Stimulated activated CD8-positive, alpha-beta memory T cell treated with anti-CD3 and anti-CD28 coated beads, Interleukin-2, amount 100 ng/mL, for 48 hours (primary cell): ENCODE measurements at regions not wholly inside any gene's neighbourhood (a gene's known extent, or its start where the extent isn't known, plus 50 kb on each side); places are given as distances from the start of the nearest gene placed in this dataset.
"Not testable (repeated sequence)": the region's sequence is repeated elsewhere in the genome, so short reads cannot be mapped to it uniquely, and the experiment has no call there.

Experiments used
- DNase-seq, 2 donors: peaks; one replicate each; pipeline ENCODE4 v3.0.0-alpha.2; 2020; ENCODE audit warnings: low read depth in 2 of 2

DNA sequence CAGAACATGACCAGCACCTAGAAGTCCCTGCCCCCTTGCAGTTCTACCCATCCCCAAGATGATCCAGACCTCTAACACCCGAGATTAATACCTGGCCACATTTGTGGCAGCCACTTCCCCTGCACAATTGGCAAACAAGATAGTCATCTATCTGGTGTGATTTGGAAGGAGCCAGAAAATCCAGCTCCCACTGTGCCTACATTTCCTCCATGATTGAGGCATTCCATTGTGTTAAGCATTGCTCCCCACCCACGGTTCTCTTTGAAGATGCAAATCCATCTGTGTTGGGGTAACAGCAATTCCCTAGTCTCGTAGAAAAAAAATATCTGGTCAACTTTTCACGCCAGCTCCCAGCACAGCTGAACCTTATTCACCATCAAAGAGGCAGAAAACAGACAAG, 405.0 kb downstream of the BCOR start:
- no peak for DNase-seq

DNA sequence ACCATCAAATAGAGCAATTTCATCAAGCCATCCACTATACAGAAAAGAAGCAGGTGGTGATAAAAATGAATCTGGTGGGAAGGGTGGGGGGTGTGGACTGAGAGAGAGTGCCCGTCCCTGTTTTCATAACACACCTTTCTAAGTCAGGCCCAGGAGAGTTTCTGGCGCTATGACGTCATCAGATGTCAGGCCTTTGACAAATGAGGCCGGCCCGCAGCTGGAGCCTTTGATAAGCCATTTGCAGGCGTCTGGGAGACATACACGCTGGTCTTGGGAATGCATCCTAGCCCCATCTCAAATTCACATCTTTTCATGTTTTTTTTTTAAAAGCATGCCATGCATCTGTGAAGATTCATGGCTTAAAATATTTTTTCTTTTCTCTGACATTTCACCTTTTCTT, 404.5 kb downstream of the BCOR start:
- DNase-seq, result no peak

GRCh38 chrX:39702636-39703035, 395.1 kb downstream of the BCOR start:
- DNase-seq, result not testable (repeated sequence)

DNA sequence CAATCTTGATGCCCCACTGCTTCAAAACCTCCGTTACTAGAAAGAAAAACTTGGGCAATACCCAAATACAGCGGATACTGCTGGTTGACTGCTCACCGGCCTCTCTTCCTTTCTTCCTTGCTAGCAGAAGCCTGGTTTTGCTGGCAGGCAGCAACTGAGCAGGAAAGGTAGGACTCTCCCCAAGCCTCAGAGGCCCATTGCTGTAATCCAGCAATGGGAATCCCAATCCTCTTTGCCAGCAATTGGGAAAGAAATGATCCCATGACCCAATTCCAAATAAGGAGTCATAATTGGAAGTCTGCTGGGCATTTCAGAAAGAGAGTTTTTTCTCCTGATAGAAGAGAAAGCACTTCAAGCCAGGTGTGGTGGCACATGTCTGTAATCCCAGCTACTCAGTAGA, 394.5 kb downstream of the BCOR start:
- DNase-seq, result no peak

DNA sequence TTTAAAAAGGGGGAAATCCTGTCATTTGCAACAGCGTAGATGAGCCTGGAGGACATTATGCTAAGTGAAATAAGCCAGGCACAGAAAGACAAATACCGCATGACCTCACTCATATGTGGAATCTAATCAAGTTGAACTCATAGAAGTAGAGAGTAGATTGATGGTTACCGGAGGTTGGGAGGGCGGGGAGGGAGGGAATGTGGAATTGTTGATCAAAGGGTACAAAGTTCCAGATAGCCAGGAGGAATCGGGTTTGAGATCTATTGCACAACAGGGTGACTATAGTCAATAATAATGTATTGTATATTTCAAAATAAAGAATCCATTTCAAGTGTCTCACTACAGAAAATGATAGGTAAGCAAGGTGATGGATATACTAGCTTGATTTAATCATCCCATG, 393.2 kb downstream of the BCOR start:
- no peak for DNase-seq

GRCh38 chrX:39705290-39705689, 392.5 kb downstream of the BCOR start:
- no peak for DNase-seq

- no peak for DNase-seq
Measured at GRCh38 chrX:39709364-39709763, 388.4 kb downstream of the BCOR start.

DNA sequence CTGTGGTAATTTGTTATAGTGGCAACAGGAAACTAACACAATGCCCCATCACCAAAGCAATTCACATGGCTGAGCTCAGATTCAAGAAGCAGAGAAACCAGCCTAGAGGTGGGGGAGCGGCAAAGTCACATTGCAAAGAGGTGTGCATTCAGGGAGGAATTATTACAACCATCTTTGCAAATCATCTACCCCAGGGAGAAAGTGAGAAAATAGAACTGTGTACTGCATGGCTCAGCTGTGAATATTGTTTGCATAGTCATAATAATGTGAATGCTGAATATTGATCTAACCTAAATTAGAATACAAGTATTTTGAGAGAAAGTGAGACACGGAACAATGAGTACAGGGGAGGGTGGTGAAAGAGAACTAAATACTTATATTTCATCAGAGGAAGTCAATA, 387.9 kb downstream of the BCOR start:
- DNase-seq, result no peak

DNA sequence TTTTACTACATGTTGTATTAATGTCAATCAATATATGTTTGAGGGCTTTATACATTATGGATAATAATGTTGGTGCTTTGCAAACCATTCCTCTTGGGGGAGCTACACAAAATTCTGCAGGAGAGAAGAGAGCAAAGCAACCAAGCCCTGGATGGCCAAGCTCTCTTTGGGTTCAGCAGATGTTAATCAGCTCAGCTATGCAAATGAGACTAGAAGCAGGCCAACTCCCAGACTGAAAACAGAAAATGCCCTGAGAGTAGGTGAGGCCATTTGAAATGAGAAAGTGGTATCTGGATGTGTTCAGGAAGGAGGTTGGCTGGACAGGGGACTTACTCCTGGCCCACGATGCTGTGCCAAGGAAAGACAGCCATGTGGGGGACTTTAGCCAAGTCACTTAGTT, 387.0 kb downstream of the BCOR start:
- DNase-seq, result no peak

GRCh38 chrX:39714471-39714870, 383.3 kb downstream of the BCOR start:
- DNase-seq, result no peak

DNA sequence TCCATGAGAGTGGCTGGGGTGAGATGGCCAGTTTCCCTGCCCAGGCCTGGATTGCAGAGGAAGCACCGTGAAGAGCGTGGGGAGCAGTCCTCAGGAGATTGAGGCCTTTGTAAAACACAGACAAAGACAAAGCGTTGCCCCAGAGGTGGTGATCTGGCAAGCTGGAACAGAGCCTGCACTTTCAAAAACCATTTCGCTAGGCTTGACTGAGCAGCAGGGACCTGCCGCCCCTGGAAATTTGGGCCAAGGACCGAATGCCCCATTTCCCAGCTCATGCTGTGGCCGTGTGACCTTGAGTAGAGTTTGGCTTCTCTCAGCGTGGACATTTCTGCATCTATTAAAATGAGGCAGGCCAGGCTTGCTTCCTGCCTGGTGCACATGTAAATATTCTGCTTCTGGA, 381.4 kb downstream of the BCOR start:
- DNase-seq, result no peak

GRCh38 chrX:39716802-39717540, 380.8 kb downstream of the BCOR start:
- DNase-seq, result no peak

DNA sequence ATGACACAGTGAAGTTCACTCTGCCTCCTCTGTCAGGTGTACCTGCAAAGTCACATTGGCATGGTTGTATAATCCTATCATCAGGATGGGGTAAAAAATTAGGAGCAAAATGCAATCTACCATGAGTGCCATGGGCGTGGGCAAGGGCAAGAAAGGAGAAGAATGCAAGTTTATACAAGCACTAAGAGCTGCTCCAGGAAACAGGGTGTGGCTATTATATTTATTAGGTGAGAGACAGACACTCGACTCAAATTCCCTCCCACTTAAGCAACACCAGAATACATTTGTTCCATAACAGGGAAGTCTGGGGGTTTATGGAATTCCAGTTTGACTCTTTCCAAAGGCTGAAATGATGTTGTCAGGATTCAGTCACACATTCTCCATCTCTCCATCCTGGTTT, 378.8 kb downstream of the BCOR start:
- DNase-seq, result no peak

GRCh38 chrX:39720945-39721344, 376.8 kb downstream of the BCOR start:
- DNase-seq, result no peak

DNA sequence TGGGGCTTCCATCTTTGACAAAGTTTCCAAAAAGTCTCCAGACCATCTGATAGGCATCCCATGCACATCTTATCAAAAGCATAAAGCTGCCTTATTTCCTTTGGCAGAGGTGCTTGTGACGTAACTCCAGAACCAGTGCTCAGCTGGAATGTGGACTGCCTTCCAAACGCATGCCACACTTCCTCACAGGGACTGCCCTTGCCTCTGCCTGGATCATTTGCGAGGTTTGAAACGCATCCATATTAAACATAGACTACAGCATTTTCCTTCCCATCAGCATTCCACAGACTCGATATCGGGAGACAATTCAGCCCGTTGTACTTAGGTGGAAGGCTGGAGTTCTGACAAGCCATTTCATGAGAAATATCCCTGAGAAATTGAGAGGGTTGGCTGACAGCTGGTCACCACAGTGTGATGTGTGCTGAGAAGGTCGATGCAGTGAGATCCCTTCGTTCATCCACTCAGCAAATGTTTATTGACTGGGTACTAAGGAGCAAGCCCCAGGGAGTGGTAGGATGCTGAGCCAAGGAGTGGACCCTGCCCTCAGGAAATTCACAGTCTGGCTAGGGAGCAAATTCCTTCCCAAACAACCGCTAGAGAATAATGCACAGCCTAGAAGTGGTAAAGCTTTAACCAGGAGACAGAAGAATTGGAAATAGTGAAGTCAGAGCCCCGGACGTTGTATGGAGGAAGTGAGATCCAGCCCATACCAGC, 376.0 kb downstream of the BCOR start:
- DNase-seq, result no peak

DNA sequence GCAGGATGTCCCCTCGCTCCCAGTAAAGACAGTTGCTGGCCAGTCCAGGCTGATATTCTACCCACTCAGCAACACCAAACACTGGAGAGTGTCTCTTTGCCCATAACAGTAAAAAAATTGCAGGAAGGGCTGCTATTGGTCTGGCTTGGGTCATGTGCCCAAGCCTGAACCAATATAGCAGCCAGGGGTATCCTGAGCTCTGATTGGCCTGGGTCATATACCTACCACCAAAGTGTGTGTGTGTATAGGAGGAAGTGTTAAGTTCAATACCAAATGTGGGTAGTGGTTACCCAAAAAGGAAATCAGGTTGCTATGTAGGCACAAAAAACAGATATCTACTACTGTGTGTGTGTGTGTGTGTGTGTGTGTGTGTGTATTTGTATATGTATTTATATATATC, 373.2 kb downstream of the BCOR start:
- no peak for DNase-seq

GRCh38 chrX:39725114-39725513, 372.6 kb downstream of the BCOR start:
- DNase-seq, result no peak

DNA sequence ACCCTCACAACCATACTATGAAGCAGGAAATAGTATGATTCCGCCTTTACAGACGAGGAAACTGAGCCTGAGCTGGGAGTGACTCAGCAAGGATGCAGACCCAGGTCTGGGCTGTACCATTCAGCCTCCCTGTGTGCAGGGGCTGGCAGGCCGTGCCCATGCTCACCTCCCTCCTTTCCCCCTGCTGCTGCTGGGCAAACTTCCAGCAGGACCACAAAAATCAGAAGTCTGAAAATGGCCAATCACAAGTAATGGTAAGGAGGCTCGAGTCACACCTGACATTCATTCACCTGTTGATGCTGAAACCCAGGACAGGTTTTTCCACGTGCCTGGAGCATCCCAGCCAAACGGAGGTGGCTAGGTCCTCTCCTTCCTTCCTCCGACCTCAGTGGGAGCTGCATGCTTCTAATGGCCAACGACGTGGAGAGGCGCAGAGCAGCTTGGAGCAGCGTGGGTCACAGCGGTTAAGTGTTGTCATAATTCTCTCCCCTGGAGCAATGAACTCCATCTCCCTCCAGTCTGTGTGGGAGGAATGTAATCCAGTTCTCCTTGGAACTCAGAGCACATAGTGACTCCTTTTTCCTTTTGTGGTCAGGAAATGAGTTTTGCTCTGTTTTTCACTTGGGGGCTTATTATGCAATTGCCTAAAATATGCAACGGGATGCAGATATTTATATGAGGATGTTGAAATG, 371.7 kb downstream of the BCOR start:
- no peak for DNase-seq

DNA sequence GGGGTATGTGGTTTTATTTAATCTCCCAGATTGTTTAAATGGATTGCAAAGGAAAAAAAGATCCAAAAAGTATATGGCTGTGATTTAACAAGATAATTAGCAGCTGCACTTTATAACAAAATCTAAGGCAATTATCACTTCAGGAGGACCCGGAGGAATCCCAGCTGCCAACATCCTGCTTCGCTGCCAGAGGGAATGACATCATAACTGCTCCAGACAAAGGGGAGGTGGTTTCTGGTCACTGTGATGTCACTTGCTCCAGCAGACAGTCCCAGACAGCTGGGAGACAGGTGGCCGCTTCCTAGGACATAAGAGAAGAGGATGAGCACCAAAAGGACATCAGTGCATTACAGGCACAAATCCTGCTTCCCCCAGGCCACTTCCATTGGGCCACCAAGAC, 371.0 kb downstream of the BCOR start:
- DNase-seq, result no peak

DNA sequence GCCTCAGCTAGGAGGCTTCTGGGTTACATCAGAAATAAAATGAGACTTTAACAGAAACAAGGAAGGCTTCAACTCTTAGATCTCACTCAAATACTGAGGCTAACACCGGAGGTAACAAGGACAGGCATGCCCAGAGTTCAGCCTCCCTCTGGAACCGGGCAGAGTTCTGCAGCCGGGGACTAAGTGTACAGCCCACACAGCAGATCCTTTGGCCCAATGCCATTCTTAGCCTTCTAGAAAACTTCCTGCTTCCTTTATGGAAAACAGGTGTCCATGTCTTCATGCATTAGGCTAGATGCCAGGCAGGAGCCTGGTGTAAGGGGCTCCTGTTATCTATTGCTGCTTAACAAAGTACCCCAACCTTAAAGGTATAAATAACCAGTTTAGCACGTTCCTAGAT, 369.7 kb downstream of the BCOR start:
- DNase-seq, result no peak

DNA sequence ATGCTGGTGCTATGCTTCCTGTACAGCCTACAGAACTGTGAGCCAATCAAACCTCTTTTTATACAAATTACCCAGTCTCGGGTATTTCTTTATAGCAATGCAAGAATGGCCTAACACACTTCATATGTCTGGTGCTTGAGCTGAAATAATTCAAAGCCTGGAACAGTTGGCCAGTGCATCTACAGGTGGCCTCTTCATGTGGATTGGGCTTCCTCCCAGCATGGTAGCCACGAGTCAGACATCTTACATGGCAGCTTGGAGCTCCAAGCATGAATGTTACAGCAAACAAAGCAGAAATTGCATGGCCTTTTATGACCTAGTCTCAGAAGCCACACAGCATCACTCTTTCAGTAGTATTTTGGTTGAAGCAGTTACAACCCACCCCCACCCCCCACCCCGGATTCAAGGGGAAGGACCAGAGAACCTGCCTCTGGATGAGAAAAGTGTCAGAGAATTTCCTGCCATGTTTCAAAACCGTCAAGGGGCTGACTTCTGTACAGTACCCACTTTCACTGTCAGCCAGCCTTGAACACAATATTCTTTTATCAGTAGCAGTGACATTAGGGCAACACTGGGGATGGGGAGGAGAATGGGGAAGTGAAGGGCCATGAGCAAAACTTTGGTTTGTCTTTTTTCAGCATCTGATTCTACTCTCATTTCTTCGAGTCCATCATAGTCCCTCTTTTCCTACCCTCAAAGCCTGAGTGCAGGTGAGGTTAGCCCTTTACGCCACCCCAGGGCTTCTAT, 368.7 kb downstream of the BCOR start:
- no peak for DNase-seq

- DNase-seq, result no peak
Measured at GRCh38 chrX:39729981-39730661, 367.6 kb downstream of the BCOR start.
